GM19468 (cell line): ENCODE measurements at regions not wholly inside any gene's neighbourhood (a gene's known extent, or its start where the extent isn't known, plus 50 kb on each side); places are given as distances from the start of the nearest gene placed in this dataset.

Source experiments
- ATAC-seq: cut with Tn5 transposase; IDR thresholded peaks from one replicate; pipeline ENCODE4 v1.9.1; 2021; ENCODE audit warnings: mild to moderate bottlenecking, moderate library complexity, moderate number of reproducible peaks; ENCODE audit not compliant: unreplicated experiment; ENCODE audit errors: extremely low read depth

- no peak for ATAC-seq
Measured at GRCh38 chr18:54714851-54715250, 113.4 kb upstream of the RAB27B start.

GRCh38 chr18:54716586-54716985 is 111.7 kb upstream of the RAB27B start:
- no peak for ATAC-seq

- ATAC-seq: peak; percentile 79
Measured at GRCh38 chr18:54717673-54718407, 110.4 kb upstream of the RAB27B start.

GRCh38 chr18:54718408-54718773 is 109.9 kb upstream of the RAB27B start:
- no peak for ATAC-seq

- ATAC-seq: no peak
Measured at GRCh38 chr18:54720620-54721019, 107.7 kb upstream of the RAB27B start.

- no peak for ATAC-seq
Measured at GRCh38 chr18:54726143-54726542, 102.1 kb upstream of the RAB27B start.

- no peak for ATAC-seq
Measured at GRCh38 chr18:54734059-54734458, 94.2 kb upstream of the RAB27B start.

- ATAC-seq: no peak
Measured at GRCh38 chr18:54736981-54737380, 91.3 kb upstream of the RAB27B start.

- no peak for ATAC-seq
Measured at GRCh38 chr18:54737986-54738385, 90.3 kb upstream of the RAB27B start.

- ATAC-seq: no peak
Measured at GRCh38 chr18:54739476-54739875, 88.8 kb upstream of the RAB27B start.

GRCh38 chr18:54740136-54740846 is 88.0 kb upstream of the RAB27B start:
- ATAC-seq: no peak

- ATAC-seq: no peak
Measured at GRCh38 chr18:54742120-54742519, 86.2 kb upstream of the RAB27B start.

GRCh38 chr18:54742659-54743604 is 85.3 kb upstream of the RAB27B start:
- ATAC-seq: no peak

GRCh38 chr18:54743605-54743995 is 84.7 kb upstream of the RAB27B start:
- no peak for ATAC-seq

GRCh38 chr18:54749291-54749690 is 79.0 kb upstream of the RAB27B start:
- no peak for ATAC-seq

- ATAC-seq: no peak
Measured at GRCh38 chr18:54750350-54750749, 77.9 kb upstream of the RAB27B start.

GRCh38 chr18:54752185-54752584 is 76.1 kb upstream of the RAB27B start:
- ATAC-seq: no peak

GRCh38 chr18:54755456-54755855 is 72.8 kb upstream of the RAB27B start:
- ATAC-seq: no peak

GRCh38 chr18:54762386-54762785 is 65.9 kb upstream of the RAB27B start:
- ATAC-seq: no peak

GRCh38 chr18:54764786-54765185 is 63.5 kb upstream of the RAB27B start:
- ATAC-seq: no peak
